Keratinocyte (primary cell): ENCODE measurements at regions not wholly inside any gene's neighbourhood (a gene's known extent, or its start where the extent isn't known, plus 50 kb on each side); places are given as distances from the start of the nearest gene placed in this dataset.
"Not testable (repeated sequence)": the region's sequence is repeated elsewhere in the genome, so short reads cannot be mapped to it uniquely, and the experiment has no call there.

Experiments used
- DNase-seq: peaks from one replicate; pipeline ENCODE4 v3.0.0-alpha.2; 2011; ENCODE audit warnings: low read depth, missing footprints, low spot score
- FAIRE-seq: peaks from 2 replicates; lab custom pipeline; 2011; peaks lifted over from hg19 to GRCh38; lab: Jason Lieb, UNC
- H2AFZ ChIP-seq: 2 replicates; pipeline ENCODE4 v1.6.0; 2012; ENCODE audit warnings: low read length, control low read depth, inconsistent platforms; ENCODE audit not compliant: control insufficient read depth
- H3K27ac ChIP-seq: 2 replicates; pipeline ENCODE4 v1.5.1; 2011; ENCODE audit warnings: low read length; ENCODE audit not compliant: control insufficient read depth, insufficient read depth
- H3K27me3 ChIP-seq: 3 replicates; pipeline ENCODE4 v1.6.0; 2011; ENCODE audit warnings: low read length; ENCODE audit not compliant: control insufficient read depth, insufficient read depth; ENCODE audit errors: extremely low read depth
- H3K36me3 ChIP-seq, 2 experiments: 2 replicates in 1 of 2; 3 replicates in 1 of 2; pipeline ENCODE4 v1.5.1; 2011; ENCODE audit warnings: low read length in 2 of 2, mild to moderate bottlenecking in 1 of 2; ENCODE audit not compliant: control insufficient read depth in 2 of 2, insufficient read depth in 2 of 2; ENCODE audit errors: extremely low read depth in 1 of 2
- H3K4me1 ChIP-seq: 3 replicates; pipeline ENCODE4 v1.5.1; 2011; ENCODE audit warnings: low read length; ENCODE audit not compliant: control insufficient read depth, insufficient read depth; ENCODE audit errors: extremely low read depth
- H3K4me2 ChIP-seq: 3 replicates; pipeline ENCODE4 v1.6.0; 2011; ENCODE audit warnings: low read depth, low read length; ENCODE audit not compliant: control insufficient read depth, insufficient read depth; ENCODE audit errors: extremely low read depth
- H3K4me3 ChIP-seq, 3 experiments: fragments of 200-600 bp in 1 of 3; sonication (generic) in 1 of 3; 2 replicates in 2 of 3; 3 replicates in 1 of 3; pipeline ENCODE4 v1.5.1; 2011 to 2016; ENCODE audit warnings: low read length in 3 of 3, mild to moderate bottlenecking in 3 of 3, control low read depth in 2 of 3, inconsistent platforms in 1 of 3, low read depth in 1 of 3, mixed read lengths in 1 of 3, mixed run types in 1 of 3, moderate library complexity in 1 of 3; ENCODE audit not compliant: control insufficient read depth in 2 of 3, insufficient read depth in 2 of 3; ENCODE audit errors: extremely low read depth in 1 of 3
- H3K79me2 ChIP-seq: 2 replicates; pipeline ENCODE4 v1.6.0; 2012; ENCODE audit warnings: low read length; ENCODE audit not compliant: control insufficient read depth, insufficient read depth
- H3K9ac ChIP-seq: 3 replicates; pipeline ENCODE4 v1.6.0; 2011; ENCODE audit warnings: low read length; ENCODE audit not compliant: control insufficient read depth, insufficient read depth; ENCODE audit errors: extremely low read depth
- H3K9me1 ChIP-seq: 3 replicates; pipeline ENCODE4 v1.6.0; 2011; ENCODE audit warnings: low read length; ENCODE audit not compliant: control insufficient read depth, insufficient read depth; ENCODE audit errors: extremely low read depth
- H3K9me3 ChIP-seq: 2 replicates; pipeline ENCODE4 v1.5.1; 2012; ENCODE audit warnings: low read depth, low read length; ENCODE audit not compliant: control insufficient read depth
- H4K20me1 ChIP-seq: 3 replicates; pipeline ENCODE4 v1.6.0; 2011; ENCODE audit warnings: low read length; ENCODE audit not compliant: control insufficient read depth, insufficient read depth; ENCODE audit errors: extremely low read depth
- CTCF ChIP-seq, 3 experiments: IDR thresholded peaks in 1 of 3; conservative IDR thresholded peaks in 1 of 3; optimal IDR thresholded peaks in 1 of 3; 2 replicates in 2 of 3; 3 replicates in 1 of 3; pipeline versions ENCODE3 to v1.5.1; 2011; ENCODE audit warnings: low read length in 3 of 3, mild to moderate bottlenecking in 3 of 3, moderate library complexity in 2 of 3, control low read depth in 1 of 3, inconsistent platforms in 1 of 3; ENCODE audit not compliant: insufficient read depth in 2 of 3; ENCODE audit errors: extremely low read depth in 1 of 3
- EZH2 ChIP-seq: IDR thresholded peaks from one replicate; pipeline ENCODE4 v1.6.1; 2012; ENCODE audit warnings: inconsistent platforms, mild to moderate bottlenecking, low read length, moderate library complexity
- dilution Hi-C: fragments of 300-500 bp; cut with MboI; formaldehyde crosslinking; loops from one replicate; pipeline ENCODE4 v1.7.0; 2020; ENCODE audit warnings: low sequenced_read_pairs; ENCODE audit not compliant: extremely low pct_ligation_motif_present

DNA sequence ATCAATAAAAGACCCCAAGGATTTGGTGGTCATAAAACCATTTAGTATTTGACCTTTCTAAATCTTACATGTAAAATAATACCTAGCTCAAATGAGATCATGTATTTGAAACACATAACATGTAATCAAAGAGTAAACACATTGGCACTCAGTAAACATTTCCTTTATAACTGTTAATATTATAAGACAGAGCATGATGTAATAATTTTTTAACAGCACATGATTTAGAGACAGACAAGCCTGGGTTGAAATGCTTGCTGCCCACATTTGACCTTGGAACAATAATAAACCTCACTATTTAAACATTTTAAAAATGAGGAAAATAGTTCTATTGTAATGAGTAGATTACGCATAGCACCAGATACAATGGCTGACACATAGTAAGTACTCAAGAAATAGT is 105.2 kb upstream of the GPR141 start:
- no peaks in the 10 kb centered on the region for H3K27me3 ChIP-seq
- H3K9me1 ChIP-seq = no peaks in the 10 kb centered on the region
- no peaks in the 10 kb centered on the region for H4K20me1 ChIP-seq
- no peak overlapping the region for H2AFZ ChIP-seq
- H3K79me2 ChIP-seq = no peaks in the 10 kb centered on the region
- DNase-seq (no peak), FAIRE-seq (no peak)
- H3K4me2 ChIP-seq = no peak overlapping the region
- H3K9ac ChIP-seq = no peak overlapping the region
- TF ChIP-seq EZH2 (no peak), CTCF (optimal IDR thresholded peaks at IDR 0.05 in 1 of 3, IDR thresholded peaks at IDR 0.05 in 1 of 3, conservative IDR thresholded peaks at IDR 0.05 in 1 of 3; ENCODE audit: extremely low read depth in 1 of 3, insufficient read depth in 2 of 3, low read length in 3 of 3) (no peak)
- H3K9me3 ChIP-seq = no peaks in the 10 kb centered on the region
- no peak overlapping the region for H3K27ac ChIP-seq
- H3K4me3 ChIP-seq = no peak overlapping the region
- no peaks in the 10 kb centered on the region for H3K4me1 ChIP-seq
- dilution Hi-C loops = no loop called here
- no peaks in the 10 kb centered on the region for H3K36me3 ChIP-seq

DNA sequence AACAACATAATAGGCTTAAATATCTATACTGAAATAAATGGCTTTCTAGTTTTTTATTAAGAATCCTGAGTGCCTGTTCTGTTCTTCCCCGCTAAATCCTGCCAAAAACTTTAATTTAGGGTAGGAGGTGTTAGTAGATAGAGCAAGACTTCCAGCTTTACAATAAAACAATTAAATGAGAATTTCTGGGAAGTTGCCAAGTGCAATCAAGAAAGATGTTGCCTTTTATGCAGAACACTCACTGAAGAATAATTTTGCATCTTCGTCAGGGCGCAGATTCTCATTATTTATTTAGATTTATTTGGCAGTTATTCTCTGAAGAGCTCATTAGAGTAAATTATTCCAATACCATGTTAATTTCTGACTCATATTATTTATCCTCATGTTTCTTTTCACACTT is 103.2 kb upstream of the GPR141 start:
- Histone ChIP-seq H3K4me3 (no peak overlapping the region), H3K4me1 (no peaks in the 10 kb centered on the region), H4K20me1 (no peaks in the 10 kb centered on the region), H3K9me3 (no peaks in the 10 kb centered on the region), H3K36me3 (no peaks in the 10 kb centered on the region), H3K9me1 (no peaks in the 10 kb centered on the region), H3K27me3 (no peaks in the 10 kb centered on the region), H2AFZ (no peak overlapping the region), H3K27ac (no peak overlapping the region), H3K9ac (no peak overlapping the region), H3K4me2 (no peak overlapping the region), H3K79me2 (no peaks in the 10 kb centered on the region)
- dilution Hi-C loops = no loop called here
- TF ChIP-seq EZH2 = no peak
- TF ChIP-seq CTCF (optimal IDR thresholded peaks at IDR 0.05 in 1 of 3, IDR thresholded peaks at IDR 0.05 in 1 of 3, conservative IDR thresholded peaks at IDR 0.05 in 1 of 3; ENCODE audit: extremely low read depth in 1 of 3, insufficient read depth in 2 of 3, low read length in 3 of 3) = no peak
- DNase-seq (no peak), FAIRE-seq (no peak)

GRCh38 chr7:37584651-37585463 is 98.7 kb upstream of the GPR141 start:
- H2AFZ ChIP-seq, H3K9me3 ChIP-seq, H3K27me3 ChIP-seq, FAIRE-seq, DNase-seq, H3K4me1 ChIP-seq, H3K9me1 ChIP-seq, dilution Hi-C loops, H3K79me2 ChIP-seq, H4K20me1 ChIP-seq, H3K36me3 ChIP-seq, H3K4me3 ChIP-seq, H3K9ac ChIP-seq, H3K4me2 ChIP-seq, H3K27ac ChIP-seq: not testable (repeated sequence)
